ENCODE measurements at regions not wholly inside any gene's neighbourhood (a gene's known extent, or its start where the extent isn't known, plus 50 kb on each side); places are given as distances from the start of the nearest gene placed in this dataset.

- H2BK120ac ChIP-seq (ENCODE audit: low read depth, low read length, poor library complexity, severe bottlenecking) = no peak overlapping the region
- H3K27me3 ChIP-seq (ENCODE audit: insufficient read depth, low read length) = no peaks in the 10 kb centered on the region
- no peaks in the 10 kb centered on the region for H3K4me1 Mint-ChIP-seq
- H2AK5ac ChIP-seq (ENCODE audit: insufficient read length, low read length) = no peak overlapping the region
- no peaks in the 10 kb centered on the region for H3K79me1 ChIP-seq (ENCODE audit: insufficient read depth, low read depth, low read length, poor library complexity, severe bottlenecking)
- H3K36me3 Mint-ChIP-seq (ENCODE audit: insufficient read depth in 1 of 3, low read depth in 3 of 3) = no peaks in the 10 kb centered on the region
- no peaks in the 10 kb centered on the region for H3K9me3 ChIP-seq (ENCODE audit: control insufficient read depth, low read depth, low read length)
- no peak overlapping the region for H2BK20ac ChIP-seq (ENCODE audit: low read depth, low read length, poor library complexity, severe bottlenecking)
- no peak overlapping the region for H4K5ac ChIP-seq (ENCODE audit: insufficient read length, low read depth, low read length)
- H3K4me1 ChIP-seq (ENCODE audit: insufficient read depth, low read length) = no peaks in the 10 kb centered on the region
- TF ChIP-seq CTCF (conservative IDR thresholded peaks at IDR 0.05) = no peak
- no peak overlapping the region for H3K4ac ChIP-seq (ENCODE audit: low read depth, low read length)
- H2BK15ac ChIP-seq (ENCODE audit: low read depth, low read length) = no peak overlapping the region
- no peaks in the 10 kb centered on the region for H3K23me2 ChIP-seq (ENCODE audit: insufficient read length, low read depth, low read length, poor library complexity, severe bottlenecking)
- no peak overlapping the region for H3K27ac ChIP-seq (ENCODE audit: insufficient read length, low read depth, low read length)
- DNase-seq = no peak
- H3K14ac ChIP-seq (ENCODE audit: insufficient read depth, low read length) = no peak overlapping the region
- H3K27ac Mint-ChIP-seq = no peak overlapping the region
- H3K23ac ChIP-seq (ENCODE audit: insufficient read length, low read depth, low read length) = no peak overlapping the region
- H3K4me2 ChIP-seq (ENCODE audit: insufficient read depth, insufficient read length, low read length) = no peak overlapping the region
- no peak overlapping the region for H4K8ac ChIP-seq (replicated peaks; ENCODE audit: insufficient read length, low read depth, low read length)
- H3K4me3 Mint-ChIP-seq = no peak overlapping the region
- no peak overlapping the region for H3K18ac ChIP-seq (ENCODE audit: insufficient read length, low read depth, low read length)
- H4K91ac ChIP-seq (ENCODE audit: insufficient read length, low read depth, low read length) = no peak overlapping the region
- H2AFZ ChIP-seq (ENCODE audit: low read length) = no peak overlapping the region
- H2BK12ac ChIP-seq (ENCODE audit: insufficient read length, low read depth, low read length) = no peak overlapping the region
- H3K9me3 Mint-ChIP-seq = no peaks in the 10 kb centered on the region; a peak in 1 of 5 replicates
- no peaks in the 10 kb centered on the region for H4K20me1 ChIP-seq (ENCODE audit: control insufficient read depth, insufficient read depth, insufficient read length)
- no peak overlapping the region for H3K56ac ChIP-seq (ENCODE audit: insufficient read length, low read depth, low read length)
- peaks cover 7% of the 10 kb centered on the region for H3K27me3 Mint-ChIP-seq (ENCODE audit: low read depth)
- H3K79me2 ChIP-seq (ENCODE audit: insufficient read depth, low read length) = no peaks in the 10 kb centered on the region
- no peak overlapping the region for H2BK5ac ChIP-seq (ENCODE audit: insufficient read length, low read length)
- H3K9ac ChIP-seq (ENCODE audit: extremely low read depth, insufficient read length, low read length) = no peak overlapping the region
- no peak overlapping the region for H3T11ph ChIP-seq (ENCODE audit: low read length)
These were observed 566.3 kb downstream of the KCTD12 start for GRCh38 chr13:76319921-76320320.
